Sigmoid colon (tissue), 6 donors: ENCODE measurements at regions not wholly inside any gene's neighbourhood (a gene's known extent, or its start where the extent isn't known, plus 50 kb on each side); places are given as distances from the start of the nearest gene placed in this dataset.

ENCODE experiments used
- DNase-seq: peaks from one replicate; pipeline ENCODE4 v3.0.0-alpha.2; 2019
- H3K27ac ChIP-seq, 4 donors: fragments of 200-600 bp; sonication (generic); one replicate each; pipeline ENCODE4 v1.5.1; 2016 to 2019; ENCODE audit warnings: mild to moderate bottlenecking in 1 of 4
- H3K27me3 ChIP-seq, 3 donors: fragments of 200-600 bp; sonication (generic); one replicate each; pipeline ENCODE4 v1.5.1; 2019; ENCODE audit warnings: mild to moderate bottlenecking in 1 of 3
- H3K36me3 ChIP-seq, 4 donors: fragments of 200-600 bp; sonication (generic); one replicate each; pipeline ENCODE4 v1.5.1; 2016 to 2019
- H3K4me1 ChIP-seq, 4 donors: fragments of 200-600 bp; sonication (generic); one replicate each; pipeline ENCODE4 v1.5.1; 2017 to 2019
- H3K4me3 ChIP-seq, 4 donors: fragments of 200-600 bp; sonication (generic); one replicate each; pipeline ENCODE4 v1.5.1; 2017 to 2019; ENCODE audit warnings: mild to moderate bottlenecking in 2 of 4, moderate library complexity in 1 of 4
- H3K9me3 ChIP-seq, 4 donors: fragments of 200-600 bp in 3 of 4; sonication (generic) in 3 of 4; one replicate each; pipeline versions ENCODE4 v1.5.1 to v1.6.1; 2013 to 2019
- CTCF ChIP-seq, 4 experiments: fragments of 450-650 bp in 3 of 4; fragments of 200-600 bp in 1 of 4; IDR thresholded peaks; one replicate each; pipeline ENCODE4 v1.5.1; 2016 to 2019; ENCODE audit warnings: antibody characterized with exemption in 4 of 4, mild to moderate bottlenecking in 3 of 4, moderate library complexity in 2 of 4
- EP300 ChIP-seq, 4 donors: sonication (generic); formaldehyde crosslinking; IDR thresholded peaks; one replicate each; pipeline ENCODE4 v1.6.1; 2017; ENCODE audit warnings: antibody characterized with exemption in 4 of 4
- POLR2A ChIP-seq, 2 donors: fragments of 450-650 bp; IDR thresholded peaks; one replicate each; pipeline ENCODE4 v1.6.1; 2016; ENCODE audit warnings: antibody characterized with exemption in 2 of 2, mild to moderate bottlenecking in 2 of 2, moderate library complexity in 2 of 2
- POLR2AphosphoS5 ChIP-seq, 4 donors: sonication (generic); formaldehyde crosslinking; IDR thresholded peaks; one replicate each; pipeline ENCODE4 v1.6.1; 2017; ENCODE audit warnings: antibody characterized with exemption in 4 of 4
- WGBS, 2 donors: extraction: QIAGEN DNeasy Blood & Tissue Kit; methylation state at CpG; one replicate each; pipeline ENCODE4 v1.1.7; 2013; 5-methylcytosine and 5-hydroxymethylcytosine counted together
- intact Hi-C: fragments of 100-400 bp; cut with DNase I; formaldehyde crosslinking; loops from one replicate; pipeline ENCODE4 v1.15.1; 2023
- small RNA-seq, 3 donors: library from RNA; depleted of rRNA; stranded (forward); fragments of <200 nt; gene quantifications; one replicate each; pipeline ENCODE3, GENCODE V24; 2016
- donor health status: healthy with polysubstance abuse.
- donor health status: healthy.

DNA sequence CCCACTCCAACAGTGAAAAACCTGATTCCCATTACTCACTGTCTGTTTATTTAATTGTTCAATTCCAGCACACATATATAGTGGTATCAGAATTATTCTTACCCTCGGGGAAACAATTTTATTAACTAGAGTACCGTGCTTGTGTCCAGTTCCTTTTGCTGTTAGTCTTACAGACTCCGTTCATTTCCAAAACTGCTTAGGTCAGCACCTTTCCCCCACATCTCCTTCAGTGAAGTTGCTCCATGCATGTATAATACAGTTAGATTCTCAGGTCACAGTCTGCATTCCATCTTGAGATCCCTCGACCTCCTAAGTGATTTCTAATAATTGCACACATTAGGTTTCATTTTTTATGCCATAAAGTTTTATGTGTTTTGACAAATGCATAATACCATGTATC, 56.3 kb upstream of the ZNF521 start:
- WGBS, 2 donors: 71 to 83% methylated on average over 4 of the region's 4 CpGs
- no peak for DNase-seq
- intact Hi-C loops: no loop called here
- Histone ChIP-seq H3K36me3 (no peaks in the 10 kb centered on the region), H3K27ac (no peak overlapping the region), H3K9me3 (no peaks in the 10 kb centered on the region), H3K4me1 (no peaks in the 10 kb centered on the region), H3K27me3 (no peaks in the 10 kb centered on the region), H3K4me3 (no peak overlapping the region)
- TF ChIP-seq CTCF (IDR thresholded peaks at IDR 0.05): no peak
- no peak for TF ChIP-seq POLR2AphosphoS5 (IDR thresholded peaks at IDR 0.05)
- no peak for TF ChIP-seq POLR2A (IDR thresholded peaks at IDR 0.05)
- no peak for TF ChIP-seq EP300 (IDR thresholded peaks at IDR 0.05)

Small RNA genes lying in the stretch of these regions (small RNA-seq; reads per million reads assigned to genes)
- gene AC027229.1 (0 reads per million in 3 donors), gene RN7SL97P (0 reads per million in 3 donors)
